A673 (cell line): ENCODE measurements at regions not wholly inside any gene's neighbourhood (a gene's known extent, or its start where the extent isn't known, plus 50 kb on each side); places are given as distances from the start of the nearest gene placed in this dataset.
A peak's percentile ranks its signal among the peaks of the same experiment; 100 is the strongest.

ENCODE experiments used
- BruUV-seq: library from RNA; stranded (reverse); fragments of 400-500 nt; replicated peaks from 2 replicates; lab custom pipeline; 2021; lab: Mats Ljungman, UMichigan
- CTCF ChIA-PET: fragments of 300-600 bp; sonication (Branson Sonifier 250); formaldehyde crosslinking; loops from one replicate; lab custom pipeline; 2022; ENCODE audit warnings: antibody characterized with exemption; lab: Charles Lee
- POLR2A ChIA-PET: fragments of 300-600 bp; sonication (Branson Sonifier 250); formaldehyde crosslinking; loops from one replicate; lab custom pipeline; 2022; ENCODE audit warnings: antibody characterized with exemption; ENCODE audit not compliant: low non-redundant PET; lab: Charles Lee
- DNase-seq: peaks from one replicate; pipeline ENCODE4 v3.0.0-alpha.2; 2015; ENCODE audit warnings: low spot score
- H3K27ac ChIP-seq: fragments of 200-600 bp; sonication (generic); 2 replicates; pipeline ENCODE4 v1.5.1; 2016; ENCODE audit warnings: mixed run types, low read depth, mild to moderate bottlenecking, mixed read lengths, antibody characterized with exemption, low read length; ENCODE audit not compliant: poor library complexity, severe bottlenecking
- H3K27me3 ChIP-seq: fragments of 200-600 bp; sonication (generic); replicated peaks from 2 replicates; pipeline ENCODE4 v1.6.1; 2017; ENCODE audit warnings: mixed run types, low read depth, mild to moderate bottlenecking, mixed read lengths, antibody characterized with exemption, low read length; ENCODE audit not compliant: insufficient read depth, poor library complexity
- H3K36me3 ChIP-seq: fragments of 200-600 bp; sonication (generic); 2 replicates; pipeline ENCODE4 v1.6.1; 2016; ENCODE audit warnings: mixed run types, mild to moderate bottlenecking, mixed read lengths, antibody characterized with exemption, low read length; ENCODE audit not compliant: insufficient read depth, poor library complexity, severe bottlenecking
- H3K4me1 ChIP-seq: fragments of 200-600 bp; sonication (generic); 2 replicates; pipeline ENCODE4 v1.6.1; 2017; ENCODE audit warnings: mixed run types, mild to moderate bottlenecking, mixed read lengths, antibody characterized with exemption, low read length; ENCODE audit not compliant: insufficient read depth, poor library complexity, severe bottlenecking
- H3K4me3 ChIP-seq: fragments of 200-600 bp; sonication (generic); 2 replicates; pipeline ENCODE4 v1.5.1; 2016; ENCODE audit warnings: low read depth, mixed run types, mild to moderate bottlenecking, mixed read lengths, low read length; ENCODE audit not compliant: poor library complexity, severe bottlenecking
- H3K9me3 ChIP-seq: fragments of 200-600 bp; sonication (generic); 2 replicates; pipeline ENCODE4 v1.6.1; 2016; ENCODE audit warnings: mixed run types, low read depth, mild to moderate bottlenecking, mixed read lengths, antibody characterized with exemption, low read length; ENCODE audit not compliant: poor library complexity, severe bottlenecking
- CTCF ChIP-seq: fragments of 300-800, 200-600 bp; sonication (generic); conservative IDR thresholded peaks from 2 replicates; pipeline ENCODE4 v1.5.1; 2017; ENCODE audit warnings: low read depth, mild to moderate bottlenecking, antibody characterized with exemption, low read length, moderate library complexity, mixed read lengths
- EZH2 ChIP-seq: fragments of 200-600 bp; sonication (generic); IDR thresholded peaks from 2 replicates; pipeline ENCODE4 v1.6.1; 2017; ENCODE audit warnings: borderline replicate concordance, low read depth, mild to moderate bottlenecking, mixed read lengths, antibody characterized with exemption, low read length; ENCODE audit not compliant: poor library complexity, severe bottlenecking
- intact Hi-C: fragments of 100-400 bp; cut with micrococcal nuclease; formaldehyde crosslinking; loops from one replicate; pipeline ENCODE4 v1.10.0; 2022; ENCODE audit not compliant: unreplicated experiment

DNA sequence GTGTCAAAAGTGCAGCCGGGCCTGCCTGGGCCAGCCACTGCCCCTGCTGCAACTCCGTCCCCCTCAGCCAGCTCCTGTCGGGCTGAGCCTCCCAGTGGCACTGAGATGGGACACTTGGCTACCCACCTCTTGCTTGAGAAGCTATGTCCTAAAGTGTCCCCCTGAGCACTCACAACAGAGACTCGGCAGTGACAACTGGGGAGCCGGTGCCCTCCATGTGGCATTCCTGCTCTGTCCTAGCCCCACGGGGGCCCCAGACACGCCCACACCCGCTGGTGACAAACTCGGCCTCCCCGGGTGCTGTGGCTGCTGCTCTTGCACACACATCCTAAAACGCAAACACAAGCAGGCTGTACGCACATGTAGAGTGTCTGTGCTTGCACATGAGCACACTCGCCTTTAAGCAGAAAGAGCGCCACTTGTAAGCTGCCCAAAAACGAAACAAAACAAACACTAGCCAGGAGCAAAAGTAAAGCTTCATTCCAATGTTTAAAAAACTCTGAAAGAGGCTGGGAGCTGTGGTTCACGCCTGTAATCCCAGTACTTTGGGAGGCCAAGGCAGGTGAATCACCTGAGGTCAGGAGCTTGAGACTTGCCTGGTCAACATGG, 253.9 kb downstream of the RBFOX3 start:
- H3K36me3 ChIP-seq, result no peaks in the 10 kb centered on the region
- ChIA-PET POLR2A (no interaction called here), CTCF (no interaction called here)
- no peaks in the 10 kb centered on the region for H3K4me1 ChIP-seq
- DNase-seq, result no peak
- intact Hi-C loops, result no loop called here
- no peaks in the 10 kb centered on the region for H3K9me3 ChIP-seq
- H3K27ac ChIP-seq, result no peak overlapping the region
- H3K27me3 ChIP-seq, result peaks cover 92% of the 10 kb centered on the region
- no peak overlapping the region for H3K4me3 ChIP-seq
- TF ChIP-seq CTCF, result no peak
- no peak for TF ChIP-seq EZH2
- BruUV-seq, result no TSS peak

GRCh38 chr17:79355165-79355564, 255.7 kb downstream of the RBFOX3 start:
- ChIA-PET POLR2A (no interaction called here), CTCF (no interaction called here)
- Histone ChIP-seq H3K27ac (no peak overlapping the region), H3K36me3 (no peaks in the 10 kb centered on the region), H3K4me1 (no peaks in the 10 kb centered on the region), H3K9me3 (no peaks in the 10 kb centered on the region), H3K27me3 (peaks cover 92% of the 10 kb centered on the region), H3K4me3 (no peak overlapping the region)
- BruUV-seq, result no TSS peak
- DNase-seq, result no peak
- TF ChIP-seq EZH2 (peak; percentile 19), CTCF (no peak)
- intact Hi-C loops, result no loop called here

DNA sequence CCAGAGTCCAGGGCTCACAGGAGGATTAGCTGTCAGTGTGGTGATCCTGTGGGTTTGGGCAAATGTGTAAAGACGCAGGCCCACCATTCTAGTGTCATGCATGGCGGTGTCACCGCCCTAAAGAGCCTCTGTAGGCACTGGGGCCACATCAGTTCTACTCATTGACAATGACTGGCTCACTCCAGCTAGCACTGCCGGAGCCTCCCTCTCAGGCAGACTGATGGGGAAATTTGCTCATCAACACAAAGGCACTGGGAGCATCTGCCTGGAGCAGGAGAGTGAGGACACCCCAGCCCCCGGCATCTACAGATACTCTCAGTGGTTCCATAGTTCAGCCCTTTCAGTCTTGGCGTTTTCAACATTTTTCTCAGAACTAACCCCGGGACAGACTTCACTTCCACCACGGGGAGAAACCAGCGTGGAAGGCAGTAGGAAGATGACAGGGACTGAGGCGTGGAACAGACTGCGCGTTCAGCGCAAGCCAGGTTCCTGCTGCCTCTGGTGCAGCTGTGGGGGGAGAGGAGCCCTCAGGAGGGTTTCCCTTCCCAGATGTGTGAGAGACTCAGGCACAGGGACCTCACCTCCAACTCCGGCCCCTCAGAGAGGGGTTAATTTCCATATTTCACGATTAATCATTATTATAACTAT, 256.6 kb downstream of the RBFOX3 start:
- no peaks in the 10 kb centered on the region for H3K9me3 ChIP-seq
- POLR2A ChIA-PET, result no interaction called here
- no TSS peak for BruUV-seq
- intact Hi-C loops, result no loop called here
- TF ChIP-seq CTCF (no peak), EZH2 (no peak)
- no peaks in the 10 kb centered on the region for H3K36me3 ChIP-seq
- DNase-seq, result no peak
- CTCF ChIA-PET, result no interaction called here
- H3K27me3 ChIP-seq, result peaks cover 92% of the 10 kb centered on the region
- no peak overlapping the region for H3K4me3 ChIP-seq
- no peaks in the 10 kb centered on the region for H3K4me1 ChIP-seq
- no peak overlapping the region for H3K27ac ChIP-seq
